ENCODE measurements at regions not wholly inside any gene's neighbourhood (a gene's known extent, or its start where the extent isn't known, plus 50 kb on each side); places are given as distances from the start of the nearest gene placed in this dataset.

DNA sequence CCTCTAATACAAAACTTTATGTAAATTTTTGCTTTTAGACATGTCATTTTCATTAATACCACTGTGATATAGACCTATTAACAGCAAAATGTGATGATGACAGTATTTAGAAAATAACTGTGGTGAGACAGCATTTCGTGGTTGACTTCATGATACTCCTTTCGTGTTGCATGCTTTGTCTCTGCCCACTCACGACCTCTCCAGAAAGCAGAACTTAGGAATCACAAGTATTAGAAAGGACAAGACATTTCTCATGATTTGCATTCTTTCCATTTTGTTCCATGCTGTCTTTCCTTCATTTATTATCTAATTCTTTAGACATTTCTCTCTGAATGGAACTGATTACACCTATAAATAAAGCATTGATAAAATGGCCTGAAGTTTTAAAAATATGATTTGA is 85.2 kb upstream of the POU3F3 start:
- H3K27ac ChIP-seq (ENCODE audit: low read depth, low read length): no peak overlapping the region
- no peak overlapping the region for H2BK20ac ChIP-seq (ENCODE audit: low read length)
- no peaks in the 10 kb centered on the region for H3K36me3 ChIP-seq (ENCODE audit: control insufficient read depth in 2 of 4, insufficient read depth in 4 of 4, low read length in 3 of 4)
- FAIRE-seq (no peak), DNase-seq (ENCODE audit: low read depth in 1 of 2, low spot score in 2 of 2) (no peak)
- no peaks in the 10 kb centered on the region for H3K27me3 ChIP-seq (replicated peaks in 1 of 4; ENCODE audit: control insufficient read depth in 3 of 4, extremely low read depth in 1 of 4, insufficient read depth in 3 of 4, low read length in 3 of 4)
- no peak overlapping the region for H4K8ac ChIP-seq (ENCODE audit: extremely low read depth, insufficient read depth, low read length)
- WGBS, 2 experiments (ENCODE audit: extremely low coverage in 1 of 2, insufficient coverage in 1 of 2, insufficient read length in 1 of 2, insufficient replicate concordance in 2 of 2, low coverage in 1 of 2, low lambda C conversion rate in 2 of 2, missing lambda C conversion rate in 1 of 2): 84% methylated on average over 3 of the region's 3 CpGs; no CpG with 5 or more reads in 1 of the 2 experiments
- no peak overlapping the region for H3K9ac ChIP-seq (replicated peaks in 1 of 4; ENCODE audit: extremely low read depth in 1 of 4, low read depth in 3 of 4, low read length in 3 of 4)
- TF ChIP-seq TEAD4 (IDR thresholded peaks at IDR 0.05; ENCODE audit: low read depth, low read length) (no peak), YY1 (IDR thresholded peaks at IDR 0.05; ENCODE audit: low read depth, low read length) (no peak), RXRA (IDR thresholded peaks at IDR 0.05; ENCODE audit: insufficient read depth, low read depth, low read length) (no peak), TBP (IDR thresholded peaks at IDR 0.05; ENCODE audit: low read depth, low read length) (no peak), EGR1 (IDR thresholded peaks at IDR 0.05; ENCODE audit: borderline replicate concordance, low read depth, low read length) (no peak), TAF1 (IDR thresholded peaks at IDR 0.05; ENCODE audit: low read depth, low read length) (no peak), RNF2 (IDR thresholded peaks at IDR 0.05; ENCODE audit: borderline replicate concordance, low read depth, low read length, missing control alignments, poor library complexity, severe bottlenecking) (no peak)
- no peak overlapping the region for H3K4ac ChIP-seq (replicated peaks; ENCODE audit: insufficient read length, low read depth, low read length)
- H3K23ac ChIP-seq (ENCODE audit: insufficient read length): no peak overlapping the region
- peaks cover 0 to 6% of the 10 kb centered on the region in 2 experiments; a peak in 1 of 4 replicates for H3K9me3 ChIP-seq (ENCODE audit: insufficient read depth in 2 of 2, low read depth in 1 of 2, low read length in 1 of 2)
- no peak overlapping the region for H3K4me3 ChIP-seq (ENCODE audit: extremely low read depth in 1 of 4, insufficient read depth in 2 of 4, low read depth in 3 of 4, low read length in 4 of 4)
- no peak overlapping the region for H3K14ac ChIP-seq (ENCODE audit: insufficient read length)
- H3K56ac ChIP-seq (replicated peaks; ENCODE audit: insufficient read length, low read depth, low read length): no peak overlapping the region
- ChIA-PET CTCF (ENCODE audit: partially characterized antibody) (no interaction called here), POLR2A (ENCODE audit: partially characterized antibody) (no interaction called here)
- H3K79me2 ChIP-seq (ENCODE audit: control insufficient read depth in 1 of 2, insufficient read depth in 2 of 2, low read length in 2 of 2): no peaks in the 10 kb centered on the region
- no peak overlapping the region for H3K18ac ChIP-seq (ENCODE audit: extremely low read depth, low read length)
- H4K91ac ChIP-seq (replicated peaks; ENCODE audit: insufficient read length, low read length): no peak overlapping the region
- H4K20me1 ChIP-seq (replicated peaks in 1 of 2; ENCODE audit: control insufficient read depth in 1 of 2, insufficient read depth in 2 of 2, low read length in 2 of 2): no peaks in the 10 kb centered on the region
- no peak overlapping the region for H2AFZ ChIP-seq (ENCODE audit: low read length)
- no peak overlapping the region for H2BK15ac ChIP-seq (ENCODE audit: low read length)
- H3K4me1 ChIP-seq (replicated peaks in 1 of 4; ENCODE audit: control insufficient read depth in 3 of 4, insufficient read depth in 4 of 4, low read length in 3 of 4): peaks cover 0 to 4% (median 0%) of the 10 kb centered on the region in 4 experiments; a peak in 2 of 7 replicates
- no peak overlapping the region for H2BK12ac ChIP-seq (ENCODE audit: low read depth, low read length)
- no peak overlapping the region for H2AK5ac ChIP-seq (ENCODE audit: low read depth, low read length)
- H2BK5ac ChIP-seq (ENCODE audit: low read depth, low read length): no peak overlapping the region
- H2BK120ac ChIP-seq (replicated peaks; ENCODE audit: low read depth, low read length): no peak overlapping the region
- no peak overlapping the region for H4K5ac ChIP-seq (ENCODE audit: insufficient read length, low read depth, low read length)
- no peaks in the 10 kb centered on the region for H3K23me2 ChIP-seq (ENCODE audit: low read depth, low read length)
- no peak overlapping the region for H3K4me2 ChIP-seq (ENCODE audit: insufficient read depth in 1 of 2, low read depth in 2 of 2, low read length in 2 of 2)
- H3K79me1 ChIP-seq (ENCODE audit: low read depth, low read length): no peaks in the 10 kb centered on the region

All from H1 (cell line).